ENCODE measurements at regions not wholly inside any gene's neighbourhood (a gene's known extent, or its start where the extent isn't known, plus 50 kb on each side); places are given as distances from the start of the nearest gene placed in this dataset.

DNA sequence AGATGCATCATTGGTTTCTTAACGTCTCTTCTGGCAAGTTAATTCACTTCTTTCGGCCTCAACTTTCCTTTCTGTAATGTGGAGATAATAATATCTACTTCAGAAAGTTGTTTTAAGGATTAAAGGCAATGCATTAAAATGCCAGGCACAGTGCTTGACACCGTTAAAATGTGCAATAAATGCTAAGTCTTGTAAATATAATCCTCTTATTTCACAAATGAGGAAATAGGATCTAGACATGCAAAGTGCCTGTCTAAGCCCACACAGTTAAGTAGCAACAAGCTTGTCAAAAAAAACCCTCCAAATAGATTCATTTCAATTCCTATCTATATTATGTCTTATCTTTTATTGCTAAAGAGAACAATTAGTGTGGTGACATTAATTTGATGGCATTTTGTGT, 86.4 kb upstream of the TSC22D1 start:
- TF ChIP-seq POLR2AphosphoS5 (IDR thresholded peaks at IDR 0.05; ENCODE audit: insufficient read depth, low read depth, low read length) (no peak), MYC (IDR thresholded peaks at IDR 0.05; ENCODE audit: low read depth, low read length) (no peak), CTCF (IDR thresholded peaks at IDR 0.05; ENCODE audit: extremely low read depth in 1 of 2, insufficient read depth in 1 of 2, low read depth in 1 of 2, low read length in 2 of 2) (no peak), POLR2A (IDR thresholded peaks at IDR 0.05; ENCODE audit: low read depth, low read length) (no peak), EZH2 (IDR thresholded peaks at IDR 0.05; ENCODE audit: borderline replicate concordance, low read depth, low read length, severe bottlenecking) (no peak), GATA2 (IDR thresholded peaks at IDR 0.05; ENCODE audit: insufficient read depth, insufficient read length, low read depth, low read length) (no peak), JUN (IDR thresholded peaks at IDR 0.05; ENCODE audit: borderline replicate concordance, insufficient read depth, insufficient read length, low read depth) (no peak), FOS (IDR thresholded peaks at IDR 0.05; ENCODE audit: borderline replicate concordance, insufficient read depth, low read length) (no peak)
- TF ChIP-seq, protein P1, sequence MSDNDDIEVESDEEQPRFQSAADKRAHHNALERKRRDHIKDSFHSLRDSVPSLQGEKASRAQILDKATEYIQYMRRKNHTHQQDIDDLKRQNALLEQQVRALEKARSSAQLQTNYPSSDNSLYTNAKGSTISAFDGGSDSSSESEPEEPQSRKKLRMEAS (IDR thresholded peaks at IDR 0.05; ENCODE audit: insufficient read depth, insufficient read length), result no peak
- H3K36me3 ChIP-seq (ENCODE audit: control insufficient read depth in 2 of 2, extremely low read depth in 1 of 2, insufficient read depth in 2 of 2, low read length in 2 of 2), result no peaks in the 10 kb centered on the region
- H3K27ac ChIP-seq (ENCODE audit: insufficient read depth, low read depth, low read length), result no peak overlapping the region
- H3K9me3 ChIP-seq (replicated peaks; ENCODE audit: control insufficient read depth, insufficient read depth, low read length), result no peaks in the 10 kb centered on the region
- H2AFZ ChIP-seq (ENCODE audit: low read depth, low read length), result no peak overlapping the region
- H3K79me2 ChIP-seq (ENCODE audit: control insufficient read depth, insufficient read depth, low read length), result no peaks in the 10 kb centered on the region
- no peak overlapping the region for H3K4me3 ChIP-seq (replicated peaks in 1 of 3; ENCODE audit: insufficient read depth in 1 of 3, low read depth in 1 of 3, low read length in 3 of 3)
- H3K9me1 ChIP-seq (replicated peaks; ENCODE audit: control insufficient read depth, extremely low read depth, insufficient read depth, low read length), result no peaks in the 10 kb centered on the region
- no peak for DNase-seq (ENCODE audit: low read depth, low spot score)
- dilution Hi-C loops (cut with MboI; ENCODE audit: extremely low pct_ligation_motif_present, low sequenced_read_pairs) (no loop called here), intact Hi-C loops (cut with micrococcal nuclease) (no loop called here)
- H3K9ac ChIP-seq (replicated peaks; ENCODE audit: extremely low read depth, insufficient read depth, low read length), result no peak overlapping the region
- no TSS peak for BruUV-seq (replicated peaks)
- H3K27me3 ChIP-seq (ENCODE audit: control insufficient read depth in 2 of 2, insufficient read depth in 2 of 2, low read length in 2 of 2), result peaks cover 0 to 5% of the 10 kb centered on the region in 2 experiments
- H3K4me1 ChIP-seq (ENCODE audit: control insufficient read depth, extremely low read depth, insufficient read depth, low read length), result no peaks in the 10 kb centered on the region
- FAIRE-seq, result no peak
- ChIA-PET POLR2A (no interaction called here), CTCF (no interaction called here)
- H3K4me2 ChIP-seq (ENCODE audit: insufficient read depth, low read length), result no peak overlapping the region
- H4K20me1 ChIP-seq (replicated peaks; ENCODE audit: control insufficient read depth, extremely low read depth, insufficient read depth, low read length), result no peaks in the 10 kb centered on the region
